Endothelial cell of umbilical vein (primary cell): ENCODE measurements at regions not wholly inside any gene's neighbourhood (a gene's known extent, or its start where the extent isn't known, plus 50 kb on each side); places are given as distances from the start of the nearest gene placed in this dataset.

Experiments used
- BruUV-seq: library from RNA; stranded (reverse); fragments of 400-500 nt; replicated peaks from 2 replicates; lab custom pipeline; 2021; lab: Mats Ljungman, UMichigan
- CTCF ChIA-PET: fragments of 300-600, 350-600 bp; sonication (Branson Sonifier 250); formaldehyde crosslinking; loops from one replicate; lab custom pipeline; 2021; ENCODE audit warnings: antibody characterized with exemption, inconsistent platforms; lab: Charles Lee
- POLR2A ChIA-PET: fragments of 300-600, 350-600 bp; sonication (Branson Sonifier 250); formaldehyde crosslinking; loops from one replicate; lab custom pipeline; 2021; ENCODE audit warnings: antibody characterized with exemption, inconsistent platforms; lab: Charles Lee
- DNase-seq: peaks from one replicate; pipeline ENCODE4 v3.0.0-alpha.2; 2011; ENCODE audit warnings: low read depth, low spot score
- FAIRE-seq: peaks from 2 replicates; lab custom pipeline; 2011; peaks lifted over from hg19 to GRCh38; lab: Jason Lieb, UNC
- H2AFZ ChIP-seq: 2 replicates; pipeline ENCODE4 v1.6.0; 2012; ENCODE audit warnings: low read depth, low read length, control low read depth, inconsistent platforms
- H3K27ac ChIP-seq: 2 replicates; pipeline ENCODE4 v1.5.1; 2011; ENCODE audit warnings: low read depth, mild to moderate bottlenecking, control low read depth, low read length, moderate library complexity; ENCODE audit not compliant: insufficient read depth
- H3K27me3 ChIP-seq, 2 experiments: 2 replicates each; pipeline versions ENCODE4 v1.6.0 to v1.6.1; 2011; ENCODE audit warnings: low read length in 2 of 2, mixed read lengths in 1 of 2; ENCODE audit not compliant: control insufficient read depth in 2 of 2, insufficient read depth in 2 of 2
- H3K36me3 ChIP-seq, 2 experiments: 2 replicates in 1 of 2; 3 replicates in 1 of 2; pipeline ENCODE4 v1.5.1; 2011; ENCODE audit warnings: low read length in 2 of 2, mild to moderate bottlenecking in 1 of 2, moderate library complexity in 1 of 2; ENCODE audit not compliant: control insufficient read depth in 2 of 2, insufficient read depth in 2 of 2; ENCODE audit errors: extremely low read depth in 1 of 2
- H3K4me1 ChIP-seq: 3 replicates; pipeline ENCODE4 v1.5.1; 2011; ENCODE audit warnings: mild to moderate bottlenecking, low read length; ENCODE audit not compliant: control insufficient read depth, insufficient read depth; ENCODE audit errors: extremely low read depth
- H3K4me2 ChIP-seq: 2 replicates; pipeline ENCODE4 v1.6.1; 2011; ENCODE audit warnings: low read length, control low read depth, mixed read lengths; ENCODE audit not compliant: insufficient read depth
- H3K4me3 ChIP-seq, 3 experiments: fragments of 200-600 bp in 1 of 3; sonication (generic), shearing (Covaris generic) in 1 of 3; replicated peaks in 1 of 3; 2 replicates each; pipeline ENCODE4 v1.5.1; 2011 to 2016; ENCODE audit warnings: control low read depth in 3 of 3, low read length in 3 of 3, mild to moderate bottlenecking in 2 of 3, inconsistent platforms in 1 of 3, low read depth in 1 of 3, moderate library complexity in 1 of 3; ENCODE audit not compliant: insufficient read depth in 1 of 3
- H3K79me2 ChIP-seq: 2 replicates; pipeline ENCODE4 v1.6.0; 2012; ENCODE audit warnings: low read length, inconsistent platforms; ENCODE audit not compliant: control insufficient read depth, insufficient read depth
- H3K9ac ChIP-seq: replicated peaks from 2 replicates; pipeline ENCODE3; 2011; ENCODE audit warnings: low read length, control low read depth; ENCODE audit not compliant: insufficient read depth; ENCODE audit errors: extremely low read depth
- H3K9me1 ChIP-seq: replicated peaks from 3 replicates; pipeline ENCODE4 v1.6.0; 2011; ENCODE audit warnings: mild to moderate bottlenecking, low read length; ENCODE audit not compliant: control insufficient read depth, insufficient read depth; ENCODE audit errors: extremely low read depth
- H3K9me3 ChIP-seq: replicated peaks from 2 replicates; pipeline ENCODE4 v1.5.1; 2012; ENCODE audit warnings: low read length, inconsistent platforms; ENCODE audit not compliant: control insufficient read depth, insufficient read depth
- H4K20me1 ChIP-seq: replicated peaks from 2 replicates; pipeline ENCODE3; 2011; ENCODE audit warnings: mild to moderate bottlenecking, low read length; ENCODE audit not compliant: control insufficient read depth, insufficient read depth; ENCODE audit errors: extremely low read depth
- EZH2 ChIP-seq: IDR thresholded peaks from 2 replicates; pipeline ENCODE4 v1.6.1; 2012; ENCODE audit warnings: borderline replicate concordance, low read depth, mild to moderate bottlenecking, moderate library complexity, low read length, inconsistent platforms; ENCODE audit not compliant: severe bottlenecking
- FOS ChIP-seq: IDR thresholded peaks from 2 replicates; pipeline ENCODE4 v1.6.1; 2011; ENCODE audit warnings: mild to moderate bottlenecking, low read length, moderate library complexity, borderline replicate concordance; ENCODE audit not compliant: insufficient read depth
- GATA2 ChIP-seq: IDR thresholded peaks from 2 replicates; pipeline ENCODE4 v1.7.0; 2011; ENCODE audit warnings: low read depth, mild to moderate bottlenecking, moderate library complexity, mixed read lengths, low read length; ENCODE audit not compliant: insufficient read length, insufficient read depth
- JUN ChIP-seq: IDR thresholded peaks from 2 replicates; pipeline ENCODE4 v1.6.1; 2011; ENCODE audit warnings: borderline replicate concordance, low read depth; ENCODE audit not compliant: insufficient read length, insufficient read depth
- MYC ChIP-seq: IDR thresholded peaks from one replicate; pipeline ENCODE4 v1.6.1; 2011; ENCODE audit warnings: mild to moderate bottlenecking, low read depth, low read length
- POLR2A ChIP-seq: IDR thresholded peaks from 2 replicates; pipeline ENCODE4 v1.6.1; 2012; ENCODE audit warnings: low read depth, mild to moderate bottlenecking, control low read depth, low read length
- POLR2AphosphoS5 ChIP-seq: IDR thresholded peaks from 2 replicates; pipeline ENCODE4 v1.6.1; 2012; ENCODE audit warnings: low read depth, mild to moderate bottlenecking, control low read depth, low read length, moderate library complexity; ENCODE audit not compliant: insufficient read depth
- dilution Hi-C: fragments of 300-500 bp; cut with MboI; formaldehyde crosslinking; loops from one replicate; pipeline ENCODE4 v1.15.0; 2019; ENCODE audit warnings: low sequenced_read_pairs; ENCODE audit not compliant: extremely low pct_ligation_motif_present
- intact Hi-C: fragments of 100-400 bp; cut with micrococcal nuclease; formaldehyde crosslinking; loops from one replicate; pipeline ENCODE4 v1.10.0; 2022
- TF ChIP-seq, protein P1 (sequence below): IDR thresholded peaks from 2 replicates; pipeline ENCODE4 v1.6.1; 2011; ENCODE audit not compliant: insufficient read depth, insufficient read length
- TF ChIP-seq, protein P2 (sequence below), 2 donors: IDR thresholded peaks; 1 replicate in 1 of 2; 2 replicates in 1 of 2; pipeline ENCODE4 v1.5.1; 2011; ENCODE audit warnings: low read length in 2 of 2, mild to moderate bottlenecking in 2 of 2, moderate library complexity in 2 of 2, control low read depth in 1 of 2, inconsistent platforms in 1 of 2, low read depth in 1 of 2; ENCODE audit not compliant: insufficient read depth in 1 of 2; ENCODE audit errors: extremely low read depth in 1 of 2

- ChIA-PET POLR2A (no interaction called here), CTCF (no interaction called here)
- Histone ChIP-seq H3K36me3 (no peaks in the 10 kb centered on the region), H3K4me2 (no peak overlapping the region), H2AFZ (no peak overlapping the region), H3K9ac (no peak overlapping the region), H3K9me3 (no peaks in the 10 kb centered on the region), H3K4me3 (no peak overlapping the region), H3K9me1 (no peaks in the 10 kb centered on the region), H3K27ac (no peak overlapping the region), H3K79me2 (no peaks in the 10 kb centered on the region), H4K20me1 (no peaks in the 10 kb centered on the region), H3K4me1 (no peaks in the 10 kb centered on the region), H3K27me3 (no peaks in the 10 kb centered on the region)
- dilution Hi-C loops (no loop called here), intact Hi-C loops (no loop called here)
- no peak for DNase-seq
- TF ChIP-seq JUN, result no peak
- TF ChIP-seq, protein P1, sequence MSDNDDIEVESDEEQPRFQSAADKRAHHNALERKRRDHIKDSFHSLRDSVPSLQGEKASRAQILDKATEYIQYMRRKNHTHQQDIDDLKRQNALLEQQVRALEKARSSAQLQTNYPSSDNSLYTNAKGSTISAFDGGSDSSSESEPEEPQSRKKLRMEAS, result no peak
- no peak for TF ChIP-seq POLR2A
- TF ChIP-seq FOS, result no peak
- TF ChIP-seq GATA2, result no peak
- no peak for TF ChIP-seq POLR2AphosphoS5
- no peak for TF ChIP-seq EZH2
- TF ChIP-seq, protein P2, sequence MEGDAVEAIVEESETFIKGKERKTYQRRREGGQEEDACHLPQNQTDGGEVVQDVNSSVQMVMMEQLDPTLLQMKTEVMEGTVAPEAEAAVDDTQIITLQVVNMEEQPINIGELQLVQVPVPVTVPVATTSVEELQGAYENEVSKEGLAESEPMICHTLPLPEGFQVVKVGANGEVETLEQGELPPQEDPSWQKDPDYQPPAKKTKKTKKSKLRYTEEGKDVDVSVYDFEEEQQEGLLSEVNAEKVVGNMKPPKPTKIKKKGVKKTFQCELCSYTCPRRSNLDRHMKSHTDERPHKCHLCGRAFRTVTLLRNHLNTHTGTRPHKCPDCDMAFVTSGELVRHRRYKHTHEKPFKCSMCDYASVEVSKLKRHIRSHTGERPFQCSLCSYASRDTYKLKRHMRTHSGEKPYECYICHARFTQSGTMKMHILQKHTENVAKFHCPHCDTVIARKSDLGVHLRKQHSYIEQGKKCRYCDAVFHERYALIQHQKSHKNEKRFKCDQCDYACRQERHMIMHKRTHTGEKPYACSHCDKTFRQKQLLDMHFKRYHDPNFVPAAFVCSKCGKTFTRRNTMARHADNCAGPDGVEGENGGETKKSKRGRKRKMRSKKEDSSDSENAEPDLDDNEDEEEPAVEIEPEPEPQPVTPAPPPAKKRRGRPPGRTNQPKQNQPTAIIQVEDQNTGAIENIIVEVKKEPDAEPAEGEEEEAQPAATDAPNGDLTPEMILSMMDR (IDR thresholded peaks at IDR 0.05; ENCODE audit: extremely low read depth in 1 of 2, insufficient read depth in 1 of 2, low read depth in 1 of 2, low read length in 2 of 2), result no peak
- TF ChIP-seq MYC, result no peak
- no TSS peak for BruUV-seq
- FAIRE-seq, result no peak
These were observed 59.8 kb upstream of the GPM6B start for GRCh38 chrX:13876652-13877051.
